HepG2 (cell line): ENCODE measurements at regions not wholly inside any gene's neighbourhood (a gene's known extent, or its start where the extent isn't known, plus 50 kb on each side); places are given as distances from the start of the nearest gene placed in this dataset.

Experiments used
- GPN1 ChIP-seq: sonication (generic); formaldehyde crosslinking; IDR thresholded peaks from 2 replicates; pipeline ENCODE4 v1.5.1; 2020; ENCODE audit warnings: missing genetic modification reagents, borderline replicate concordance
- NFIB ChIP-seq: sonication (generic); formaldehyde crosslinking; IDR thresholded peaks from 2 replicates; pipeline ENCODE4 v1.9.0; 2021; ENCODE audit warnings: missing genetic modification reagents, mild to moderate bottlenecking, borderline replicate concordance
- SSRP1 ChIP-seq: IDR thresholded peaks from 2 replicates; pipeline ENCODE4 v1.6.1; 2016; ENCODE audit warnings: control low read depth
- YEATS2 ChIP-seq: sonication (generic); formaldehyde crosslinking; IDR thresholded peaks from 2 replicates; pipeline ENCODE4 v1.4.0; 2020; ENCODE audit warnings: missing genetic modification reagents, borderline replicate concordance
- ZMYM4 ChIP-seq: sonication (generic); formaldehyde crosslinking; IDR thresholded peaks from 2 replicates; pipeline ENCODE4 v1.8.1; 2023; ENCODE audit warnings: mild to moderate bottlenecking, missing genetic modification reagents
- ZNF124 ChIP-seq: sonication (generic); formaldehyde crosslinking; IDR thresholded peaks from 2 replicates; pipeline ENCODE4 v1.4.0; 2020; ENCODE audit warnings: missing genetic modification reagents
- ZNF446 ChIP-seq: sonication (generic); formaldehyde crosslinking; IDR thresholded peaks from 2 replicates; pipeline ENCODE4 v1.5.0; 2020; ENCODE audit warnings: mild to moderate bottlenecking, missing genetic modification reagents
- ZNF563 ChIP-seq: sonication (generic); formaldehyde crosslinking; IDR thresholded peaks from 2 replicates; pipeline ENCODE4 v1.8.0; 2022; ENCODE audit warnings: mild to moderate bottlenecking, moderate library complexity, missing genetic modification reagents
- ZNF747 ChIP-seq: sonication (generic); formaldehyde crosslinking; IDR thresholded peaks from 2 replicates; pipeline ENCODE4 v1.8.1; 2023; ENCODE audit warnings: missing genetic modification reagents, mild to moderate bottlenecking, borderline replicate concordance
- TF ChIP-seq, protein P1 (sequence below): sonication (generic); formaldehyde crosslinking; IDR thresholded peaks from 2 replicates; pipeline ENCODE4 v1.4.0; 2020; ENCODE audit warnings: missing genetic modification reagents

DNA sequence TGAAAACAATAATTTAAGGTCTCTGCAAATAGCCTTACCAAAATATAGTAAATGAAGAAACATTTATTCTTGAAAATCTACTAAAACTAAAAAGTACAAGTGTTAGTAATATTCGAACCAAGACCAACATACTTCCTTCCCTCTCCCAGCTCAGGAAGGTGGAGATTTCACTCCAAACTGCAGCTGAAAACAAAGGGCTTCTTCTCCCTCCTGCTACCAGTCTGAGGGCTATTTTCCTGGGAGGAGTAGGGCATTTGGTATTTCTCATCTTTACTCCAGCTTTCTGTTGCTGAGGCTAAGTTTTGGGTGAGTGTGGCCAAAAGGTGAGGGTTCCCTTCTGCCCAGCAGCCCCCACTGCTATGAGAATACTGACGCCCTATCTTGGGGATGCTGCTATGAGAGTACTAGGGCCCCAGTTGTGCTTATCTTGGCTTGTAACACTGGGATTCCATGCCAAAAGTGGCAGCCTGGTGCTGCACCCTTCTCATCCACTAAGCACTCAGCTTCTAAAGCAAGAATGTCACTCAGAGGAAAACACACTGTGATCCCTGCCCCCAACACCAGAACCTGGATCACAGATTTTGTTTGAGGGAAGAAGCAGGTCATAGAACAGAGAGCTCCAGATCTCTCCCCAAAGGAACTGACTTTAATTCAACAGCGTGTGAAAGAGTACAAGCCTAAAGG, 130.7 kb upstream of the KLF7 start (continued):
- TF ChIP-seq ZNF446 (CRISPR knock-in tag) (no peak), GPN1 (no peak), ZNF124 (CRISPR knock-in tag) (no peak), SSRP1 (no peak), YEATS2 (CRISPR knock-in tag) (no peak), NFIB (CRISPR knock-in tag) (no peak), ZNF563 (no peak), ZMYM4 (CRISPR knock-in tag) (no peak), ZNF747 (CRISPR knock-in tag) (no peak)
- TF ChIP-seq, protein P1, sequence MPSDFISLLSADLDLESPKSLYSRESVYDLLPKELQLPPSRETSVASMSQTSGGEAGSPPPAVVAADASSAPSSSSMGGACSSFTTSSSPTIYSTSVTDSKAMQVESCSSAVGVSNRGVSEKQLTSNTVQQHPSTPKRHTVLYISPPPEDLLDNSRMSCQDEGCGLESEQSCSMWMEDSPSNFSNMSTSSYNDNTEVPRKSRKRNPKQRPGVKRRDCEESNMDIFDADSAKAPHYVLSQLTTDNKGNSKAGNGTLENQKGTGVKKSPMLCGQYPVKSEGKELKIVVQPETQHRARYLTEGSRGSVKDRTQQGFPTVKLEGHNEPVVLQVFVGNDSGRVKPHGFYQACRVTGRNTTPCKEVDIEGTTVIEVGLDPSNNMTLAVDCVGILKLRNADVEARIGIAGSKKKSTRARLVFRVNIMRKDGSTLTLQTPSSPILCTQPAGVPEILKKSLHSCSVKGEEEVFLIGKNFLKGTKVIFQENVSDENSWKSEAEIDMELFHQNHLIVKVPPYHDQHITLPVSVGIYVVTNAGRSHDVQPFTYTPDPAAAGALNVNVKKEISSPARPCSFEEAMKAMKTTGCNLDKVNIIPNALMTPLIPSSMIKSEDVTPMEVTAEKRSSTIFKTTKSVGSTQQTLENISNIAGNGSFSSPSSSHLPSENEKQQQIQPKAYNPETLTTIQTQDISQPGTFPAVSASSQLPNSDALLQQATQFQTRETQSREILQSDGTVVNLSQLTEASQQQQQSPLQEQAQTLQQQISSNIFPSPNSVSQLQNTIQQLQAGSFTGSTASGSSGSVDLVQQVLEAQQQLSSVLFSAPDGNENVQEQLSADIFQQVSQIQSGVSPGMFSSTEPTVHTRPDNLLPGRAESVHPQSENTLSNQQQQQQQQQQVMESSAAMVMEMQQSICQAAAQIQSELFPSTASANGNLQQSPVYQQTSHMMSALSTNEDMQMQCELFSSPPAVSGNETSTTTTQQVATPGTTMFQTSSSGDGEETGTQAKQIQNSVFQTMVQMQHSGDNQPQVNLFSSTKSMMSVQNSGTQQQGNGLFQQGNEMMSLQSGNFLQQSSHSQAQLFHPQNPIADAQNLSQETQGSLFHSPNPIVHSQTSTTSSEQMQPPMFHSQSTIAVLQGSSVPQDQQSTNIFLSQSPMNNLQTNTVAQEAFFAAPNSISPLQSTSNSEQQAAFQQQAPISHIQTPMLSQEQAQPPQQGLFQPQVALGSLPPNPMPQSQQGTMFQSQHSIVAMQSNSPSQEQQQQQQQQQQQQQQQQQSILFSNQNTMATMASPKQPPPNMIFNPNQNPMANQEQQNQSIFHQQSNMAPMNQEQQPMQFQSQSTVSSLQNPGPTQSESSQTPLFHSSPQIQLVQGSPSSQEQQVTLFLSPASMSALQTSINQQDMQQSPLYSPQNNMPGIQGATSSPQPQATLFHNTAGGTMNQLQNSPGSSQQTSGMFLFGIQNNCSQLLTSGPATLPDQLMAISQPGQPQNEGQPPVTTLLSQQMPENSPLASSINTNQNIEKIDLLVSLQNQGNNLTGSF (CRISPR knock-in tag): no peak
